ENCODE measurements at regions not wholly inside any gene's neighbourhood (a gene's known extent, or its start where the extent isn't known, plus 50 kb on each side); places are given as distances from the start of the nearest gene placed in this dataset.

DNA sequence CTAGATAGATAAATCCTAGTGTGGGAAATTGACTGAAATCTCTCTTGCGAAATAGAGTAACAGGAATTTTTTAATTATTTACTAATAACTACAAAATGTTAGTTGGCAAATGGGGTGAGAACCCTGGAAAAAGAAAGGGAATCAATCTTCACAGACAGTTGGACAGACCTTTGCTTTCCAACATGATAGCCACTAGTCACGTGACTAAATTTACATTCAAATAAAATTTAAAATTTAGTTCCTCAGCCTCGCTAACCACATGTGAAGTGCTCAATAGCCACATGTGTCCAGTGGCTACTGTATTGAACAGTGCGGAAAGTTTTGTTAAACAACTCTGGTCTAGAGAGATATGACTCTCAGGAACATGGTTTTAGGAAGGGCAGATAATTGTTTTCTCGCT lies 289.9 kb upstream of the RASA1 start:
- no peak for TF ChIP-seq NFE2L2 (IDR thresholded peaks at IDR 0.05; ENCODE audit: low read depth, low read length)
- no peak for TF ChIP-seq RAD21 (IDR thresholded peaks at IDR 0.05; ENCODE audit: low read length)
- TF ChIP-seq, protein P1, sequence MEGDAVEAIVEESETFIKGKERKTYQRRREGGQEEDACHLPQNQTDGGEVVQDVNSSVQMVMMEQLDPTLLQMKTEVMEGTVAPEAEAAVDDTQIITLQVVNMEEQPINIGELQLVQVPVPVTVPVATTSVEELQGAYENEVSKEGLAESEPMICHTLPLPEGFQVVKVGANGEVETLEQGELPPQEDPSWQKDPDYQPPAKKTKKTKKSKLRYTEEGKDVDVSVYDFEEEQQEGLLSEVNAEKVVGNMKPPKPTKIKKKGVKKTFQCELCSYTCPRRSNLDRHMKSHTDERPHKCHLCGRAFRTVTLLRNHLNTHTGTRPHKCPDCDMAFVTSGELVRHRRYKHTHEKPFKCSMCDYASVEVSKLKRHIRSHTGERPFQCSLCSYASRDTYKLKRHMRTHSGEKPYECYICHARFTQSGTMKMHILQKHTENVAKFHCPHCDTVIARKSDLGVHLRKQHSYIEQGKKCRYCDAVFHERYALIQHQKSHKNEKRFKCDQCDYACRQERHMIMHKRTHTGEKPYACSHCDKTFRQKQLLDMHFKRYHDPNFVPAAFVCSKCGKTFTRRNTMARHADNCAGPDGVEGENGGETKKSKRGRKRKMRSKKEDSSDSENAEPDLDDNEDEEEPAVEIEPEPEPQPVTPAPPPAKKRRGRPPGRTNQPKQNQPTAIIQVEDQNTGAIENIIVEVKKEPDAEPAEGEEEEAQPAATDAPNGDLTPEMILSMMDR (conservative IDR thresholded peaks at IDR 0.05; ENCODE audit: low read depth, low read length): no peak
- TF ChIP-seq CEBPB (IDR thresholded peaks at IDR 0.05; ENCODE audit: low read depth, low read length): 0 out of 2 replicates have a peak, but pooled peaks have one; percentile 19
- no peak for TF ChIP-seq RCOR1 (IDR thresholded peaks at IDR 0.05; ENCODE audit: insufficient replicate concordance, low read length)
- no peak for TF ChIP-seq POLR2A (IDR thresholded peaks at IDR 0.05; ENCODE audit: low read depth, low read length)
- no peak for TF ChIP-seq BHLHE40 (IDR thresholded peaks at IDR 0.05; ENCODE audit: low read depth, low read length)
- no peak for TF ChIP-seq FOS (IDR thresholded peaks at IDR 0.05; ENCODE audit: low read depth, low read length)
- no peak for TF ChIP-seq RFX5 (IDR thresholded peaks at IDR 0.05; ENCODE audit: low read depth, low read length)
- TF ChIP-seq, protein P2, sequence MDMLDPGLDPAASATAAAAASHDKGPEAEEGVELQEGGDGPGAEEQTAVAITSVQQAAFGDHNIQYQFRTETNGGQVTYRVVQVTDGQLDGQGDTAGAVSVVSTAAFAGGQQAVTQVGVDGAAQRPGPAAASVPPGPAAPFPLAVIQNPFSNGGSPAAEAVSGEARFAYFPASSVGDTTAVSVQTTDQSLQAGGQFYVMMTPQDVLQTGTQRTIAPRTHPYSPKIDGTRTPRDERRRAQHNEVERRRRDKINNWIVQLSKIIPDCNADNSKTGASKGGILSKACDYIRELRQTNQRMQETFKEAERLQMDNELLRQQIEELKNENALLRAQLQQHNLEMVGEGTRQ (IDR thresholded peaks at IDR 0.05; ENCODE audit: low read depth, low read length): no peak
- no peak for TF ChIP-seq MXI1 (IDR thresholded peaks at IDR 0.05; ENCODE audit: borderline replicate concordance, low read depth, low read length)
